Fibroblast of lung (primary cell): ENCODE measurements at regions not wholly inside any gene's neighbourhood (a gene's known extent, or its start where the extent isn't known, plus 50 kb on each side); places are given as distances from the start of the nearest gene placed in this dataset.
"Not testable (repeated sequence)": the region's sequence is repeated elsewhere in the genome, so short reads cannot be mapped to it uniquely, and the experiment has no call there.

Source experiments
- EZH2 ChIP-seq: IDR thresholded peaks from 2 replicates; pipeline ENCODE4 v1.5.1; 2012; ENCODE audit warnings: low read length, control low read depth, mild to moderate bottlenecking; ENCODE audit errors: missing control alignments
- TF ChIP-seq, protein P1 (sequence below), 2 donors: IDR thresholded peaks in 1 of 2; conservative IDR thresholded peaks in 1 of 2; 1 replicate in 1 of 2; 2 replicates in 1 of 2; pipeline ENCODE4 v1.5.1; 2011 to 2012; ENCODE audit warnings: low read length in 2 of 2, control low read depth in 1 of 2, inconsistent platforms in 1 of 2, low read depth in 1 of 2, mild to moderate bottlenecking in 1 of 2

- TF ChIP-seq, protein P1, sequence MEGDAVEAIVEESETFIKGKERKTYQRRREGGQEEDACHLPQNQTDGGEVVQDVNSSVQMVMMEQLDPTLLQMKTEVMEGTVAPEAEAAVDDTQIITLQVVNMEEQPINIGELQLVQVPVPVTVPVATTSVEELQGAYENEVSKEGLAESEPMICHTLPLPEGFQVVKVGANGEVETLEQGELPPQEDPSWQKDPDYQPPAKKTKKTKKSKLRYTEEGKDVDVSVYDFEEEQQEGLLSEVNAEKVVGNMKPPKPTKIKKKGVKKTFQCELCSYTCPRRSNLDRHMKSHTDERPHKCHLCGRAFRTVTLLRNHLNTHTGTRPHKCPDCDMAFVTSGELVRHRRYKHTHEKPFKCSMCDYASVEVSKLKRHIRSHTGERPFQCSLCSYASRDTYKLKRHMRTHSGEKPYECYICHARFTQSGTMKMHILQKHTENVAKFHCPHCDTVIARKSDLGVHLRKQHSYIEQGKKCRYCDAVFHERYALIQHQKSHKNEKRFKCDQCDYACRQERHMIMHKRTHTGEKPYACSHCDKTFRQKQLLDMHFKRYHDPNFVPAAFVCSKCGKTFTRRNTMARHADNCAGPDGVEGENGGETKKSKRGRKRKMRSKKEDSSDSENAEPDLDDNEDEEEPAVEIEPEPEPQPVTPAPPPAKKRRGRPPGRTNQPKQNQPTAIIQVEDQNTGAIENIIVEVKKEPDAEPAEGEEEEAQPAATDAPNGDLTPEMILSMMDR (conservative IDR thresholded peaks at IDR 0.05 in 1 of 2, IDR thresholded peaks at IDR 0.05 in 1 of 2; ENCODE audit: low read depth in 1 of 2, low read length in 2 of 2), result not testable (repeated sequence)
- TF ChIP-seq EZH2, result not testable (repeated sequence)
These were observed 127.5 kb upstream of the SATB1 start for GRCh38 chr3:18552579-18553105.
